ENCODE measurements at regions not wholly inside any gene's neighbourhood (a gene's known extent, or its start where the extent isn't known, plus 50 kb on each side); places are given as distances from the start of the nearest gene placed in this dataset.

GRCh38 chr6:25150863-25151262, 128.3 kb upstream of the CARMIL1 start:
- no peak for ATAC-seq
- Histone ChIP-seq H3K36me3 (no peaks in the 10 kb centered on the region), H3K9me3 (peaks cover 3% of the 10 kb centered on the region), H3K4me3 (no peak overlapping the region), H3K4me1 (no peaks in the 10 kb centered on the region), H3K27ac (no peak overlapping the region), H3K27me3 (ENCODE audit: low read depth) (no peaks in the 10 kb centered on the region)
- no peak for DNase-seq
- TF ChIP-seq, protein P1, sequence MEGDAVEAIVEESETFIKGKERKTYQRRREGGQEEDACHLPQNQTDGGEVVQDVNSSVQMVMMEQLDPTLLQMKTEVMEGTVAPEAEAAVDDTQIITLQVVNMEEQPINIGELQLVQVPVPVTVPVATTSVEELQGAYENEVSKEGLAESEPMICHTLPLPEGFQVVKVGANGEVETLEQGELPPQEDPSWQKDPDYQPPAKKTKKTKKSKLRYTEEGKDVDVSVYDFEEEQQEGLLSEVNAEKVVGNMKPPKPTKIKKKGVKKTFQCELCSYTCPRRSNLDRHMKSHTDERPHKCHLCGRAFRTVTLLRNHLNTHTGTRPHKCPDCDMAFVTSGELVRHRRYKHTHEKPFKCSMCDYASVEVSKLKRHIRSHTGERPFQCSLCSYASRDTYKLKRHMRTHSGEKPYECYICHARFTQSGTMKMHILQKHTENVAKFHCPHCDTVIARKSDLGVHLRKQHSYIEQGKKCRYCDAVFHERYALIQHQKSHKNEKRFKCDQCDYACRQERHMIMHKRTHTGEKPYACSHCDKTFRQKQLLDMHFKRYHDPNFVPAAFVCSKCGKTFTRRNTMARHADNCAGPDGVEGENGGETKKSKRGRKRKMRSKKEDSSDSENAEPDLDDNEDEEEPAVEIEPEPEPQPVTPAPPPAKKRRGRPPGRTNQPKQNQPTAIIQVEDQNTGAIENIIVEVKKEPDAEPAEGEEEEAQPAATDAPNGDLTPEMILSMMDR (IDR thresholded peaks at IDR 0.05) = no peak
- intact Hi-C loops (cut with DNase I) = no loop called here

- TF ChIP-seq, protein P1 (IDR thresholded peaks at IDR 0.05) = no peak
- Histone ChIP-seq H3K9me3 (peaks cover 8% of the 10 kb centered on the region), H3K27me3 (ENCODE audit: low read depth) (no peaks in the 10 kb centered on the region), H3K4me3 (no peak overlapping the region), H3K4me1 (no peaks in the 10 kb centered on the region), H3K36me3 (no peaks in the 10 kb centered on the region), H3K27ac (no peak overlapping the region)
- peak in 1 of 2 donors; percentile 15 for ATAC-seq
- intact Hi-C loops (cut with DNase I) = no loop called here
- no peak for DNase-seq
These were observed 126.1 kb upstream of the CARMIL1 start for GRCh38 chr6:25153079-25153478.

DNA sequence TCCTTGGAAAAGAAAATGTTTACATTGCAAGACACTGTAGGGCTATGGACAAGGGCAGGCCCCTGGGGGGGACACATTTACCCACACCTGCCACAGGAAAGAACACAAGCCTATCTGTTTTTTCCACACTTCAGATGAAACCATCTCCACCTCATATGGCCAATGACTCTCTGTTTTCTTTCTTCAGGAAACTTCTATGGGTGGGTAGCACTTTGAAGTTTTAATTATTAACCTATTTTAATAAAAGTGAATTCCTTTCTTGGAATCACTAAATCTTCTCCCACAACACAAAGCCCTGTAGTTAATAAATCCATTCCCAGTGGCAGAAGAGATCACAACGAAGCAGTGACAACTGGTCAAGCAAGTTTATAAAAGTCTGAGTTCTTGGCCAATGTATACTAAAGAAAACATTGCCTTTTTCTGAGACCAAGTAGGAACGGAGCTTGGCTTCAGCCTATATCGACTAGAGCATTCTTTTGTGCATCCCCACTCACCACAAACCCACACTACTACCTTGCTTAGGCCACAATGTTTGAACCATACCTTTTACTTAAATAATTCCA, 125.1 kb upstream of the CARMIL1 start:
- Histone ChIP-seq H3K4me3 (no peak overlapping the region), H3K27ac (no peak overlapping the region), H3K36me3 (no peaks in the 10 kb centered on the region), H3K4me1 (no peaks in the 10 kb centered on the region), H3K9me3 (peaks cover 17% of the 10 kb centered on the region), H3K27me3 (ENCODE audit: low read depth) (no peaks in the 10 kb centered on the region)
- TF ChIP-seq, protein P1 (IDR thresholded peaks at IDR 0.05) = no peak
- no peak for ATAC-seq
- DNase-seq = no peak
- intact Hi-C loops (cut with DNase I) = no loop called here

- TF ChIP-seq, protein P1 (IDR thresholded peaks at IDR 0.05) = no peak
- Histone ChIP-seq H3K36me3 (no peaks in the 10 kb centered on the region), H3K9me3 (peaks cover 14% of the 10 kb centered on the region), H3K27me3 (ENCODE audit: low read depth) (no peaks in the 10 kb centered on the region), H3K4me1 (no peaks in the 10 kb centered on the region), H3K27ac (no peak overlapping the region), H3K4me3 (no peak overlapping the region)
- ATAC-seq (peak in 1 of 2 donors; percentile 13), DNase-seq (no peak)
- intact Hi-C loops (cut with DNase I) = no loop called here
These were observed 124.0 kb upstream of the CARMIL1 start for GRCh38 chr6:25155211-25155610.

- Histone ChIP-seq H3K4me1 (no peaks in the 10 kb centered on the region), H3K4me3 (no peak overlapping the region), H3K36me3 (no peaks in the 10 kb centered on the region), H3K27me3 (ENCODE audit: low read depth) (no peaks in the 10 kb centered on the region), H3K27ac (no peak overlapping the region), H3K9me3 (peaks cover 14% of the 10 kb centered on the region)
- ATAC-seq (peak; percentile 23 to 25), DNase-seq (no peak)
- TF ChIP-seq, protein P1 (IDR thresholded peaks at IDR 0.05) = no peak
- intact Hi-C loops (cut with DNase I) = no loop called here
These were observed 123.1 kb upstream of the CARMIL1 start for GRCh38 chr6:25156123-25156522.
